LNCAP (cell line): ENCODE measurements at regions not wholly inside any gene's neighbourhood (a gene's known extent, or its start where the extent isn't known, plus 50 kb on each side); places are given as distances from the start of the nearest gene placed in this dataset.

ENCODE experiments used
- TF ChIP-seq, protein P1 (sequence below): fragments of 450-650 bp; IDR thresholded peaks from 2 replicates; pipeline ENCODE4 v1.5.1; 2017; ENCODE audit warnings: mild to moderate bottlenecking

DNA sequence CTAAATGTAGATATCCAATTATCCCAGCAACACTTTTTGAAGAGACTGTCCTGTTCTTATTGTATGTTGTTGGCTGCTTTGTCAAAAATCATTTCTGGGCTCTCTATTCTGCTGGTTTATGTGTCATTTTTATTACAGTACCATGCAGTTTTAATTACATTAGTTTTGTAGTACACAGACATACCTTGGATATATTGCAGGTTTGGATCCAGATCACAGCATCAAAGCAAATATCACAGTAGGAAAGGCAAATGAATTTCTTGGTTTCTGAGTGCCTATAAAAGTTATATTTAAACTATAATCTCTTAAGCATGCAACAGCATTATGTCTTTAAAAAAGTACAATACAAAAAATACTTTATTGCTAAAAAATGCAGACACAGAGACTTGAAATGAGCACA lies 564.2 kb upstream of the MIR17HG start:
- TF ChIP-seq, protein P1, sequence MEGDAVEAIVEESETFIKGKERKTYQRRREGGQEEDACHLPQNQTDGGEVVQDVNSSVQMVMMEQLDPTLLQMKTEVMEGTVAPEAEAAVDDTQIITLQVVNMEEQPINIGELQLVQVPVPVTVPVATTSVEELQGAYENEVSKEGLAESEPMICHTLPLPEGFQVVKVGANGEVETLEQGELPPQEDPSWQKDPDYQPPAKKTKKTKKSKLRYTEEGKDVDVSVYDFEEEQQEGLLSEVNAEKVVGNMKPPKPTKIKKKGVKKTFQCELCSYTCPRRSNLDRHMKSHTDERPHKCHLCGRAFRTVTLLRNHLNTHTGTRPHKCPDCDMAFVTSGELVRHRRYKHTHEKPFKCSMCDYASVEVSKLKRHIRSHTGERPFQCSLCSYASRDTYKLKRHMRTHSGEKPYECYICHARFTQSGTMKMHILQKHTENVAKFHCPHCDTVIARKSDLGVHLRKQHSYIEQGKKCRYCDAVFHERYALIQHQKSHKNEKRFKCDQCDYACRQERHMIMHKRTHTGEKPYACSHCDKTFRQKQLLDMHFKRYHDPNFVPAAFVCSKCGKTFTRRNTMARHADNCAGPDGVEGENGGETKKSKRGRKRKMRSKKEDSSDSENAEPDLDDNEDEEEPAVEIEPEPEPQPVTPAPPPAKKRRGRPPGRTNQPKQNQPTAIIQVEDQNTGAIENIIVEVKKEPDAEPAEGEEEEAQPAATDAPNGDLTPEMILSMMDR = no peak

DNA sequence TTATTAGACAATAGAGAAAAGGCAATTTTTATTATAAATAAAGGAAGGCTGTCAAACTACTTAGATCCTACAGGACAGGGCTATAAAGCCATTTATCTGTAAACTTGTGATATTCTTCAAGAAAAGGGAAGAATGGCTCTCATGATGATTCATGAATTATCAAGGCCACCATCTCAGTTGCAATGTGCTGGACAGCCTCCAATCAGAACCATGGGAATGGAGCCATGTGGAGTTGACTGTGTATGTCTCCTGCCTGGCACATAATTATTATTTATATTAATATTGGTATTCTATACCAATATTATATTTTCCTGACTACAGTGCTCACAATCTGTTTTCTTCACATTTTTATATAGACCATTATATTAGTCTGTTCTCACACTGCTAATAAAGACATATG lies 560.5 kb upstream of the MIR17HG start:
- TF ChIP-seq, protein P1 = no peak

DNA sequence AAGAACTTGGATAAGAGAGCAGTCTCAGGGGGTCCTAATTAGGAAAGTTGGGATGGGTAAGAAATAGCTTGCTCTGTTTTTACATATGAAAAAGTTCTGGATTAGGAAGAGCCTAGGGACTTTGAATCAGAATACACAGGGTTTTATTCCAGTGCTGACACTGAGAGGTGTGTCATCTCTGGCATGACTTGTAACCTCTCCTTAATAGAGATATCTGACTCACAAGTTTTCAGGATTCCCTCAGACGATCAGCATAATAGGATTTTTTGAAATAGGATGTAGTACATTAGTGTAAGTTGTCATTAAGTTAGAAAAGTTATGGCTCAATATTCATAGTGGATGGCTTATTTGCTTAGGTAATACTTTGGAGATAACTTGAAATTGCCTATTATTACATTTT lies 555.2 kb upstream of the MIR17HG start:
- TF ChIP-seq, protein P1 = no peak

DNA sequence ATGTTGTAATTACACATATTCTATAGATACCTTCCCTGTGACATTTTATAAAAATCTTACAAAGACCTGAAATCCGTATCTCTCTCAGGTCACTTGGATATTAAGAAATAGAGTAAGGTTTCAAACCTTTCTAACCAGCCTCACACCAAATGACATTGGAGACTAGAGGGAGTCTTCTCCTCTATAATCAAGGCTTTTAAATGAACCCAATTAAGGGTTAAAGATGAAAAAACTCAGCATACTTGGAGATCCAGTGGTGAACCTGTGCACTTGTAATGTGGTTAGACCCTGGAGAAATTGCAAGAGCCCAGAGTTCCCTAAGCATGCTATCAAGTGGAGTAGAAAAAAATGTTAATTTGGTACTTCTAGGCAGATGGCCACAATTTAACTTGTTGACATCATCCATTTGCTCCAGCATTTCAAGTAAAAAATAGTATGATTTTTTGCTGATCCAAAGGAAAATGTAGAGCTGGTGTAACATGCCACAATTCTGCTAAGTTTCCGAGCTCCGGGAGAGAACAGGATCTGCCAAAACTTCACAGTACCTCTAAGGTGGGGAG lies 554.1 kb upstream of the MIR17HG start:
- TF ChIP-seq, protein P1 = no peak

DNA sequence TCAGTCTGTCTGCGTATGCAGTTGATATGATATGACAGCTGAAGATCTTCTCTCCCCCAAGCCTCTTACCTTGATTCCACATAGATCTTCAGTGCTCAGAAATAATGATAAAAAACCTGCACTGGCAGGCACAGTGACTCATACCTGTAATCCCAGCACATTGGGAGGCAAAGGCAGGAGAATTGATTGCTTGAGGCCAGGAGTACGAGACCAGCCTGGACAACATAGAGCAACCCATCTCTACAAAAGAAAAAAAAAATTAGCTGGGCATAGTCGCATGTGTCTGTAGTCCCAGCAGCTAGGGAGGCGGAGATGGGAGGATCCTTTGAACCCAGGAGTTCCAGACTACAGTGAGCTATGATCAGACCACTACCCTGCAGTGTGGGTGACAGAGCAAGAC lies 551.0 kb upstream of the MIR17HG start:
- TF ChIP-seq, protein P1 = no peak

DNA sequence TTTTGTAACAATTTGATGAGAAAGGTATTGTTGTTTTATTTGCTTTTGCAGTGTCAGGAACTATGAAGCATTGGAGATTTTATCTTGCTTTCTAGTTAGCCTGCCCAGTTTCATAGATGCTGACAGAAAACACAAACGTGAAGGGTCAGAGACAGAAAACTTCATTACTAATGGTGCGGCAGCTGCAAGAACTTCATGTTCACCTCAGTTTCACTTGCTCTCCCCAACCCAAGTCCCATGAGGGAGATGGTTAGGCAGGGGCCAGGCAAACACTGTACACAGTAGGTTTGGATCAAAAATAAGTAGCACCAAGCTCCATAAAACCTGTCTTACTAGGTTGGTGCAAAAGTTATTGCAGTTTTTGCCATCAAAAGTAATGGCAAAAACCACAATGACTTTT lies 550.2 kb upstream of the MIR17HG start:
- TF ChIP-seq, protein P1 = no peak

DNA sequence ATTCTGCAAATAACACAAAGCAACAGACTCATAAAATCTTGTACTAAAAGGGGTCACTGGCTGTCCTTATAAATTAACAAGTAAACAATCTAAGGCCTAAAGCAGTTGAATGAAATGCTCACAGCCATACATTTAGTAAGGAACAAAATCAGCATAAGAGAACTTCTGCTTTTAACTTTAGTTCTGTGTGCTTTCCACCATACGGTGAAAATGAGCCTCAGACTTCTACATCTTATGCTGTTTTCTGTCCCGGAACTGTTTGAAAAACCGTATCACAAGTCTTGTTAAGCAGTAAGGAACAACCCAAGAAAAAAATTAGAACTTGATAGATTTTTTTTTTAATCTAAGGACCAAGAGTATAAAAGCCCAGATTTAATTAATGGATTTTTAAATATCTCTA lies 549.1 kb upstream of the MIR17HG start:
- TF ChIP-seq, protein P1 = no peak
